GM19395 (cell line): ENCODE measurements at regions not wholly inside any gene's neighbourhood (a gene's known extent, or its start where the extent isn't known, plus 50 kb on each side); places are given as distances from the start of the nearest gene placed in this dataset.

Experiments
- ATAC-seq: cut with Tn5 transposase; IDR thresholded peaks from one replicate; pipeline ENCODE4 v1.9.1; 2021; ENCODE audit warnings: mild to moderate bottlenecking, moderate library complexity; ENCODE audit not compliant: unreplicated experiment

DNA sequence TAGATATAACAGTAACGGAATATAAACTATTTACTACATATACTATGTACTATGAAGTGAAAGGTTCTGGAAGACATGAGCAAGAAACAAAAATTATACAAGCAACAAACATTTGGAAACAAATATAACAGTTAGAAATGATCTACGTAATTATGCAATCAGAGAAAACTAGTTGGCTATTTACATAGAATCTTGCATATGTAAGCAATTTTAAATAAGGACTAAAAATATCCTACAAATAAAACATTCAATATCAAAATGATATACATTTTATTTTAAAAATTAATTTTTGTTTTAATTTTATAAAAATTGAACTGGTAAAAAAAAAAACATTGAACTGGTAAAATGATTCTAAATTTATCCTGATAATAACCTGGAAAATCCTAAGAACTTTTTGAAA lies 642.5 kb upstream of the PCDH10 start:
- no peak for ATAC-seq

DNA sequence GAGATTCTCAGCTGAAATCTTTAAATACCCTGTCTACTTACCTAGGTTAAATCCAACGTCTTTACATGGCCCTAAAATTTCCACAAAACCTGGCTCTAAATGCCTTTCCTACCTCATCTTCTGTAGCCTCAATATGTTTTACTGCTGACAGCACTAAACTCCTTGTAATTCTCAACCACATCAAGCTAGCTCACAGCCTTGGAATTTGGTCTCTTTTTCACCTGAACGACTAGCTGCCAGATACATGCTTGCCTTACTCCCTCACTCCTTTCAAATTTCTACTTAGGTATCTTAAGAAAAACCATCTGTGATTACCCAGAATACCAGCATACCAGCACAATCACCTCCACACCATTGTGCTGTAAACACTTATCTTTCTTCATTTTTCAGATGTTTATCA lies 635.6 kb upstream of the PCDH10 start:
- no peak for ATAC-seq

DNA sequence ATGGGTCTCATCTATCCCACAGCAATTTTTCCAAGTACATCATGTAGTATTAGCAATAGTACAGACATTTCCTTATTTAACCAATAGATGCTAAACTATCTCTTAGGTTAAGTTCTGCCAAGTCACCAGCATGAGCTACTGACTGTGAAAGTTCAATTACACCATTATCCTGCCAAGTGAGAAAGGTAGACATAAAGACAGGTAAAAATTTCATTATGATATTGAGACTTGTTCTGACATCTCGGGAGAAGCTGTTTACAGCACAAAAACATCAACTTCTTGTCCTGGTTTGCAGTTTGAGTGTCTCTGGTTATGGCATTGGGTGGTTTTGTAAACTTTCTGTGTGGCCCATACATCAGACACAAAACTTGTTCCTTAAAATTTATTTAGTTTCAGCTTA lies 622.4 kb upstream of the PCDH10 start:
- no peak for ATAC-seq

DNA sequence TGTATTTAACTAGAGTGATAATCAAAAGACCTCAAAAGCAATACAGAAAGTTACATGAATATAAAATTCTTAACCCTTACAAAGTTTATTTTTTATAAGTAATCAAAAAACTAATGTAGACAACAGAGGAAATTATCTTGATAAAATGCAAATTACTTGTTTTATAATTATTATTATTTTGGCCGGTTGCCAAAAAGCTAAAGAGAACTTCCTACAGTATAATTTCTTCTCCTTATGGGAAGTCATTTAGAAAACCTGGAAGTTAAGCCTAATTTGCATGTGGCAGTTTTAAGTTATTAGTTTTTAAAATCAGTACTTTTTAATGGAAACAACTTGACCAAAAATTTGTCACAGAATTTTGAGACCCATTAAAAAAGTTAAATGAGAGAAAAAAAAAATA lies 621.3 kb upstream of the PCDH10 start:
- ATAC-seq: no peak

DNA sequence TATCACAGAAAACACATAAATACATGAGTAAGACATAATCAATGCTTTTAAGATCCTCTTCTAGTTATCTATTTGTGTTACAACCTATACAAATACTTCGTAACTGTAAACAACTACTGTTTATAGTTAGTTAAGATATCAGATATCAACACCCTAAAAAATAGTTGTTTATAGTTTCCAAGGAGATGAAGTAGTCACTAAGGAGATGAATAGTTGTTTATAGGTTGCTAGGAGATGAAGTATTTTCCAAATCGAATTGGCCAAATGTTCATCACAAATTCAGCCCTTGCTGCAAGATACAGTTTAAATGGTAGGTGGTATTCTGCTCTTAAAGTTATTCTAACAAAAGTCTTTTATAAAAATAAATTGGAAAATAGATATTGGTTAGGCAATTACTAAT lies 618.2 kb upstream of the PCDH10 start:
- ATAC-seq: no peak

DNA sequence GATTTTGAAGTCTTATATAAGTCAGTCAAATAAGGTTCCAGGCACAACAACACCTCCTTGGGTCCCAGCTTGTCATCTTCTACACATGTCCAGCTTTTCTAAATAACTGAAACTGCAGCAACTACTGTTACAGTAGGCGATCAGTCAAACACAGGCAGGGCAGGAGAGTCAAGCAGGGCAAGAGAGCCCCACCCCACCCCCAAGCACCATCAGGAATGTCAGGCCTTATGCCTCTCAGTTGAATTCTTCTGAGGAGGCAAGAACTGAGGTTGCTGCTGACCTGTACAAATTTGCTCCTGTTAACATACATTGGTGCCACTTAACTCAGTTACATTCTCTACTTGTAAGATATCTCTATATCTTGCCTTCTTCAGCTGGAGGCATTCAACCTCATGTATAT lies 608.8 kb upstream of the PCDH10 start:
- no peak for ATAC-seq

DNA sequence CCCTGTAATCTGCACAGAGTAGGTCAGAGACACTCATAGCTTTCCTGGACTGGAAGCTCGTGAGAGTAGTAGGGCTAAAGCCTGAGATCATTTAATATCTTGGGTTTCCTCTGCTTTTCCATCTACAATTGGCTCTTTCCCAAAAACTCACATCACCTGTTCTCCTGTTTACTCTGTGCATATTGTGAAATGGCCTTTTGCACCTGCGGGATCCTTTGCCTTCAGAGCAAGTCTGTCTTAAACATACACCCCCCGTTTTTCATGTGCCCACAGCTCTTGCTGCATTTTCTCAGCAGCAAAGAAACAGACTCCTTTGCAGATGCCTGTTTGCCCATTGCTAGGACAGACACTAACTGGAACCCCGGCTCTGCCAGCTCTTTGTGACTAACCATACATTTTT lies 608.3 kb upstream of the PCDH10 start:
- ATAC-seq: no peak

DNA sequence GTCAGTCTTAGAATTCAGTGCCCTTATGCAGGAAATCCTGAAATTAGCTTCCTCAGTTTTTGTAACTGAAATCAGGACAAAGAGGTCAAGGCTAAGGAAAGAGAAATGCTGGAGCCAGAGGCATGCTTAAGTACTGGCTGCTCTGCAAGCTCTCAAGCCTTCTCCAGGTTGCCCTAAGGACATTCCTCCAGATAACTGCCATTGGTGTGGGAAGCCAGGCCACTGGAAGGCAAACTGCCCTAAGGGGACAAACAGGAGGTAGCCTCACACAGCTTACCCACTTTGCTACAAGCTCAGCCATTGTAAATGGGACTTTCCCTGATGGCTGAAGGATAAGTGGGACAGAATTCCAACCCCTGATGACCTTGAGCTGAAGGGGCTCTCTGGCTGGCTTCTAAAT lies 606.9 kb upstream of the PCDH10 start:
- no peak for ATAC-seq

DNA sequence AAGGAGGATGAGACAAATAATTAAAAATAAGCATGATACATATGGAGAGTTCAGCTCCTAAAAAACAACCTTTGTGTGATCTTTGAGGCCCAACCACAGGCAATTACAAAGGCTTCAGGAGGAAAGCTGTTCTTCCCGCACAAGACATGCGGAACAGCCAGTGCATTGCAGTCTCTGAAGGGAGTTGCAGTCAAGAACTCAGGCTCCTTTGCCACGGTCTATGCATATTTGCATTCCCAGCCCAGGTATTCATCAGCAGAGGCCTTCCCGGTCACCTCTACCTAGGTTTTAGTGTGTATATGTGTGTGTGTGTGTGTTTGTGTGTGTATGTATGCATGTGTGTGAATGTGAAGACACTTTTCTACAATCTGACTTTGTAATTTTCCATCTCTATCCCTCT lies 600.6 kb upstream of the PCDH10 start:
- ATAC-seq: no peak

DNA sequence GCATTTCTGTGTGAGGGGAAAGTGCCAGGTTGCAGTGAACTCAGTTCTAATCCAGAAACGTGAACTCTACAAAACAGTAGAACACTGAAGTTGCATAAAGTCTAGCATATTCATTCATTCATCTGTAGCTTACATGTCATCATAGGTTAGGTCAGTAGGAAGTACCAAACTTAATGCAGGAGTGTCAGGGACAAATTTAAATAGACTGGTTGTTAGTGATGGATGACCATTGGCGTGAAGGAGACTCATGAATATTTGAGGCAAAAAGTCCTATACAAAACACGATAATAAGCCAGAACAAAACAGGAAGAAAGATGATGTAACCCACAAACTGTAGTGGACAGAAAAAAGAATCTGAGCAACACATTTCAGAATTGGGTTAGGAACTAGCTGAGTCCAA lies 592.8 kb upstream of the PCDH10 start:
- ATAC-seq: no peak

DNA sequence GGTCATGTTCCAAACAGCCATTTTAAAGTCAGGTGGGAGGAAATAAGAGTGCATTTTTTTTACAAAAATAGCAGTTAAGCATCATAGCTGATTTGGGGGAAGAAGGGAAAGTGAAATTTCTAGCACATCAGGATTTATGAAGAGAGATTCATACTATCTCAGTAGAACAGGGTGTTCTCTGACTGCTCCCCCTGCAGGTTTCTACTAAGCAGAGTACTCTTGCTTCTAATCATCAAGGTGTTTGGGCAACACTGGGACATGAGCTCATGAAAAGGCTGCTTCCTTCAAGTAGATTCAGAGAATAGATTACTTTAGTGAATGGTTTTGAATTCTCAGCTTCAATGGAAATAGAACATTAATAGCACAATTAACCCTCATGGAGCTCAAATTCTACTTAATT lies 591.4 kb upstream of the PCDH10 start:
- no peak for ATAC-seq

DNA sequence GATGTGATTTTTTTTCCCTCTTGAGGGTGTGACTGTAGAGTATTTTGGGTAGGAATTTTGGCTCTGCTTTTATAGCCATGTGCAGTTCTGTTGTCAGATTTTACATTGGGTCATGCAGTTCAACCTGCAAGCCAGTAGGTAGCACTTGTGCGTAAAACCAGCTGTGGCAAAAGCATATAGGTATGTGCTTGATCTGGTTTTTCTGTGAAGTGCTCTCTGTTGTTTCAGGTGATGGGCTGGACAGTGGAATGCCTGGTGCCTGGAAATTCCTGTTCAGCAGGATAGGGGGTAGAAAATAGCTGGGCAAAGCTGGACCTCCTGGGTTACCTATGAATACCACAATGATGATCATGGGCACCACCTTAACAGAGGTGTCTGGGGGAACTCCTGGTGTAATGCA lies 584.2 kb upstream of the PCDH10 start:
- no peak for ATAC-seq

DNA sequence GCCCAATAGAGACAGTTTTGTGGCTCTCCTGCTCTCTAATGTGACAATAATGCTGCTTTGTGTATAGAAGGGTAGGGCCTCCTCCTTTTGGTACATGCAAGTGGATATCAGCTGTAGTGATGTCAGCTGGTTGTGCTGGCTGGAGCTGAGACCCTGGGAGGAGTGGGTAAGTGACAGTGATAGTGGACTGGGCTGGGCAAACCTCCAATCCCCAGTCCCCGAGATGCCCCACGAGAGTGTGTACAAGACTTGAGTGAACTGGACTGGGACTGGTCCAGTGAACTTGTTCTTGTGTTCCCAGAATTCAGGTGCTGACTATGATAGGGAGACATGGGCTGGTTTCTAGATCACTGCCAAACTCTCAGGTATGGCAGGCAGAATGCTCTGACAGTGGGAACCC lies 583.6 kb upstream of the PCDH10 start:
- ATAC-seq: no peak

DNA sequence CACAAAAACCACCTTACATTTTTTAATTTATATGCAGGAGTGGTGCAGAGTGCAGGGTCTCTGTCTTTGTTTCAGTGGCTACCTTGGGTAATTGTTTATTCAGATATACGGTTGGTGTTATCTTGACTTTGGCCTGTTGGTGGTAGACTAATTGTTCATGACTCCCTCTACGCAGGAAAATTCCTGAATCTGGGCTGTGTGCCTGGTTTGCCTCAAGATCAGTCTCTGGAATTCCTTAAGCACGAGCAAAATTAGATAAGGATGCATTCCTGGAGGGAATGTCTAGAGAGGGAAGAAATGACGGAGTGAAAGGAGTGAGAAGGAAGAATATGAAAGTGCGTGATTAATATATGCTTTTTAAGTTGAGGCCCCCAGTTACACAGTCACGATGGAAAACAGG lies 576.9 kb upstream of the PCDH10 start:
- ATAC-seq: no peak

DNA sequence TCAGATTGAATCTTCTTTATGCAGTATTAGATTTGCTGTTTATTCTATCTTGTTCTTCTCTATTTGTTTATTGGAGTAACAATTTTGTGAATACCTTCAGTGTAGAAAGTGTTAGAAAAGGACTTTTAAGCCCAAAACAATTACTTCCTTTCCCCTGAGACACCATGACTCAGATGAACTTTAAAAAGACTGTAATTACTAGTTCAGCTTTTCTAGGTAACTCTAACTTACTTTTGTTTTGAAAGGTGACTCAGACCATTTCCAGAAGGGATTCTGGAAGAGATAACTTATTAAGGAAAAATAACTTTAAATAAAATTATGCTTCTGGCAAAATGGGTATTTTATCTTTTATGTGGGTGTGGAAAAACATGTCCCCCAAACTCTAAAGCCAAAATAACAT lies 561.5 kb upstream of the PCDH10 start:
- no peak for ATAC-seq

DNA sequence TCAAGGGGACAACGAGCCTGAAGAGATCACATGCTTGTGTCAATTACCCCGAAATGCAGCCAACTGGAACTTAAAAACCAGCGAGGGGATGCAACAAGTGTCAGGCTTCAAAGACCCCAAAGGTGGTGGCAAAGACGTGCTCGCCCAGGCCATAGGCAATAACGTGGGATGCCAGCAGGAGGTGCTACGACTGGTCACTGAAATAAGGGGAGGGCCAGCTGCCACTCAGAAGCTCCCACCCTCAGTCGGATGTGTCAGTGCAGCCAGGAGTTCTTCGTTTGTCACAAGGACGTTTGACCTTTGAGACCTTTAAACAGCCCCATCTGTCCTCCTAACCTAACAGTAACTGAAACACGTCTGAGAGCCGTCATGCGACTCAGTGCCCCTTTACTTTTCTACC lies 556.8 kb upstream of the PCDH10 start:
- no peak for ATAC-seq

DNA sequence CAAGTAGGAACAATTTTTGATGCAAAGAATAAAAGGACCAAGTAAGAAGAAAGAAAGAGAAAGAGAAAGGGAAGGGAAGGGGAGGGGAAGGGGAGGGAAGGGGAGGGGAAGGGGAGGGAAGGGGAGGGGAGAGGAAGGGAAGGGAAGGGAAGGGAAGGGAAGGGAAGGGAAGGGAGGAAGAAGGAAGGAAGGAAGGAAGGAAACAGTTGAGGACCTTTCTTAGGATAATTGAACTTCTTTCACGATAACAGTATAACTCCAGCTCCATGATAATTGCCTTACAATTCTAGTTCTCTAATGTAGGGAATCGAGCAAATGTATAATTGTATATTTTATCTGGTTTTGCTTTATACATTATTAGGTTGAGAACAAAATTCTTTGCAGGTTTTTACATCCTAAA lies 556.2 kb upstream of the PCDH10 start:
- no peak for ATAC-seq

DNA sequence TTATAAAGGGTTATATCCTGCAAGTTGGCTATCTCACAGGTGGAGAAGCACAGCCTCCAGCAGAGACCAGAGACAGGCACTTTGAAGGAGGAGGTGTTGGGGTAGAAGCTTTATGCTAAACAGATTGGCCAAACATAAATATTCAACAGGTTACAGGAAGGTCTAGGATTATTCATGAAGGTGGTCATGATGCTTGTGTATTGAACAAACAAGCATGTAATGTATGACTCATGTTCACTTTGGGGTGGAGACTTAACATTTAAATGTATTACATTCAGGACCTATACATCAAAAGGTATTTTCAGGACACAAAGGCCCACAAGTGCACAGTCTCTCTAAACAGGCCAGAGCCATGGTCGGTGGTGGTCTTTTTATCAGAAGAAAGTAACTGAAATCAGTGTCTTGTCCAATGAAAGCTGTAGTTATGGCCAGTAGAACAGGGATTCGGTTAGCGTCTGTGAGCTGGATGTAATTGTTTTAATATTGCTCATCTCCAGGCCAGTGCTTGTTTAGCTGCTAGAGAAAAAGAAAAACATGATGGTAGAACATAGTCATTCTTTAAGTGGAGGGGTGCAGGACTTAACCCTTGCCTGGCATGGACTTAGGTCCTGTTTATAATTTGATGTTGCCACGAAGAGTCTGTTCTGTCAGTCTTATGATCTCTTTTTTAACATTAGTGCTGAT lies 555.2 kb upstream of the PCDH10 start:
- ATAC-seq: no peak

DNA sequence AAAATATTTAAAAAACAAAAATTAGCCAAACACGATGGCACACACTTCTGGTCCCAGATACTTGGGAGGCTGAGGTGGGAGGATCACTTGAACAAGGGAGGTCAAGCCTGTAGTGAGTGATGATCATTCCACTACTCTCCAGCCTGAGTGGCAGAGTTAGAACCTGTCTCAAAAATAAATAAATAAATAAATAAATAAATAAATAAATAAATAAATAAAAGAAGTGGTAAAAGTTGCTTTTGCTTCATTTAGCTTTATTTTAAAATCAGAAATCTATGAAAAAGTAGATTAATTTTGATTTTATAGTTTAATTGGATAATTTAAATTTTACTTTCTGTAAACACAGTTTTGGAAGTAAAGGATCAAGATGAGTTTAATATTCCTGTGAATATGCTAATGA lies 552.9 kb upstream of the PCDH10 start:
- no peak for ATAC-seq

DNA sequence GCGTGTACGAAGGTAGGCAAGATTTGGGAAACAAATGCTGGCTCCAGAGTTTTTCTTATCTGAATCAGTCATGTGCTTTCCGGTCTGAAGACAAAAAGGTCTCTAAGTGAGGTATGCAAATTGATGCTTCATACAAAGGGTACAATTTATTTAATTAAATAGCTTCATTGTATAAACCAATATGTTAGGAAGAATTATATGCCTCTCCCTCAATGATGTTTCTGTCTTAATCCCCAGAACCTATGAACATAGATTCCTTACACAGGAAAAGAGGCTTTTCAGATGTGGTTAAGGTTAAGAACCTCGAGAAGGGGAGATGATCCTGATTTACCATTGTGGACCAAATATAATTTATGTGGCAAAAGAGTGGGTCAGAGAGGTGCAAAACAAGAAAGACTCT lies 543.5 kb upstream of the PCDH10 start:
- no peak for ATAC-seq

DNA sequence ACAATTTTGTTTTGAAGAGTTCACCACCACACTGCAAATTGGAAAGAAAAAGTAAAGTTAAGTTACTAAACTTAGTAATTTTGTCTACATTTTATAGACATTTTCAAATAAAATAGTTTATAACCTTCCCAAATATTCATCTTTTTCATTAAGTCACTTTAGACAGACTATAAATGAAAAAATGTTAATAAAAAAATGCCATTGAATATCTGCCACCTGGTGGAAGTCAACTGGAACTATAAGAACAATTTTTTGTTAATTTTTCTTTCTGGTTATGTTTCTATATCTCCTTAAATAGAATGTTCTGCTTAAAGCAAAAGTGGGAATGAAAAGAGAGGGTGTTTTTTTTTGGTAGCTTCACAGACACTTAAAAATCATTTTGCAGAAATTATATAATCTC lies 534.4 kb upstream of the PCDH10 start:
- no peak for ATAC-seq

DNA sequence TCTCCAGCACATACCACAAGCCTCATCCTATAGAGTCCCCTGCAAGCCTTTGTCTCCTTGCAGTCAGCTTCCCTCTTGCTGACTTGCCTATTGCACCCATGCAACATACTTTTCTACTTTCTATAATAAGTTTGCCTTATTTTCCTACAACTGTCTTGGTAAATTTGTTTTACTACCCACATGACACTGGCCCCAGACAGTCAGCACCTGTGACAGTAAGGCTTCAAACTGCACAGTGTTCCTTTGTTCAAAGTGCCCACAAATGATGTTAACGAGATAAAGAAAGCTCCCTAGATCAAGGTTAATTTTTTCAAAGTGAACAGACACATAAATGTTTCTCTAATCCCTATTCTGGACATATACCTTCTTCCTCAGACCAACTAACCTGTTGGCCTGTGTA lies 529.1 kb upstream of the PCDH10 start:
- ATAC-seq: no peak

DNA sequence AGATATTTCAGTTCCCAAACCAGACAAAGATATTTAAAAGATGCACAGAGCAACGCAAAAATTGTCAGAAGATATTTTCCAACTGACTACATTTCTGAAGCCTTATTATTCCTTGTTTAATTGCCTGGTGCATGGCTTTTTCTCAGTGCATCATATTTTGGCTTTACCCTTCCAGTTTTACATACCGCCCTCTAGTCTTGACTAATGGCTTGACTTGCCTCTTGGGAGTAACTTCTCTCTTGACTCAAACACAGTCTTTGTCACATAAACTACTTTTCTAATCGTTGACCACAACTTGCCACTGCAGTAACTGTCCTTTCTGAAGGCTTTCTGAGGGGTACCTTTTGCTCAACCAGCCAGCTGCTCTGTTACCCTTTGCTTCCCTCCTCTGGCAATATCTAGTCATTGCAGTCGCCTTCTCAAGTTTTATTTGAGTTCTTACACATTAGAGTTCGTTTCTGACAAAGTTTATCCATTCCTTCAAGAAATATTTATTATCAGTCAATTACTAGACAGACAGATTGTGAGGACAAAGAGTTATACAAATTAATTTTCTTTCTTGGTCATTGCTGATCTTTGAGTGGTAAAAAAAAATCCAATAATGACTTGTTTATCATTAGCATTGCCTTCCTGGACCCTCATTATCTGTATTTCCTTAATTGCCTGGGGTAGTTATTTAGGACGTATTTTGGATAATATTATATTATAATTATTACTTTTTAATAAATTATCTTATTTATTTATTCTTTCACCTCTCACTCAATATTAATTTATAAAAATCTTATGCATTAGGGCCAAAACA lies 506.9 kb upstream of the PCDH10 start:
- peak; percentile 61 for ATAC-seq
